ENCODE measurements at regions not wholly inside any gene's neighbourhood (a gene's known extent, or its start where the extent isn't known, plus 50 kb on each side); places are given as distances from the start of the nearest gene placed in this dataset.

DNA sequence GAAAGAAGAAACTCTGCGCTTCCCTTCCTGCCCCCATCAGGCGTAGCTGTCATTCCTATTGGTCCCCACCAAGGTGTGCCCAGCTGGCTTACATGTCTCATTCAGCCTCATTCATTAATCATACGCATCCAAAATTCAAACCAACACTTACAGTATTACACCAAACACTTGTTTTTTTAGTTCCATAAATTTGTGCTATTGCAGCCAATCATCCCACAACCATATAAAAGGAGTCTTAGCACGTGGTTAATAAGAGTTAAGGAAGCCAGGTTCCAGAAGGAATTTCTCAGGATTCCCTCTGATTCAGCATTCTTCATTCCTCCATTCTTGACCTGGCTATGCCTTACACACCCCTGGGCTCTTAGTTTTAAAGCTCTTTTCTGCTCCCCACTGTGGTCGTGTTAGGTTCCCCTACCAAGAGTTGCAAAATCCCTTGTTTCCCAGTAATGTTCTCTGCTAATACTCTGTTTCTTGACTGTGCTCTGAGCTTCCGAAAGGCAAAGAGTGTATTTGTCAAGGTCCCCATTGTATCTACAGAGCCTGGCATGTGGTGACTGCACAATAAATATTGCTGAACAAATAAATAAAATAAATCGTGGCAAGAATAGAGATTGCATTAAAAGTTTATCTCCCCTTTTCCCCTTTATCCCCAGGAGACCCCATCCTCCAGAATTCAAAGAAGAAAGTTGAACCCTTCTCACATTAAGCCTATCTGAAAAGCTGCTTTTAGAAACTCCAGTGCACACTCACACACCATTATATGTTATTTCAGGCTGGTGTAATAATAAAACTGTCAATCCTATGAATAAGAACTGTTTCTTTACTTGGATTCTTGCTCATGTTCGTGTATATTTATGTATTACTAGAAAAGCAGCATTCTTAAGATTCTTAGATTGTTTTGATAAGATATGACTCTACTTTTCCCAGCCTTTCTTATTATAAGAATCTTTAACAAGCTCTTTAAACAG lies 514.4 kb downstream of the INHBA start:
- no peak overlapping the region for H3K4me3 ChIP-seq (ENCODE audit: low read depth in 1 of 2, low read length in 2 of 2)
- no peak overlapping the region for H3K9ac ChIP-seq (ENCODE audit: low read depth in 1 of 2, low read length in 2 of 2)
- no peaks in the 10 kb centered on the region for H3K4me1 ChIP-seq (ENCODE audit: control insufficient read depth in 1 of 2, insufficient read depth in 2 of 2, low read length in 2 of 2)
- H3K27me3 ChIP-seq (ENCODE audit: control insufficient read depth in 1 of 2, insufficient read depth in 2 of 2, low read length in 2 of 2) = no peaks in the 10 kb centered on the region
- no peaks in the 10 kb centered on the region for H3K9me3 ChIP-seq (ENCODE audit: control insufficient read depth in 1 of 2, low read length in 2 of 2)
- H3K36me3 ChIP-seq (ENCODE audit: control insufficient read depth in 1 of 2, insufficient read depth in 2 of 2, low read length in 2 of 2) = no peaks in the 10 kb centered on the region
- no peak overlapping the region for H3K27ac ChIP-seq (ENCODE audit: low read depth, low read length)

DNA sequence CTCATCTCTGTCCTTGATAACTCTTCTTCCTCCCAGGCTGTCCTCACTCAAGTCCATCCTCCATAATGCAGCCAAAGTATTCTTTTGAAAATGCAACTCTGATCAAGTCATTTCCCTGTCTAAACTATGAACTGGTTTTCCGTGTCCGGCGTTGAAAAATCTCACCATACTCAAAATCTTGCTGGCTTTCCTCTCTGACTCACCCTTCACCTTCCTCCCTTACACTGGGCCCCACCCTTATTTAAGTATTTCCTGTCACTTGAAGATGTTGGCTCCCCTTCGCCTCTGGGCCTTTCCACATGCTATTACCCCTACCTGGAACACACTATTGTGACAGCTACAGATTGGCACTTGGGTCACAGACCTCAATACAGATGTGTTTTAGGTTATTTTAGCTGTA lies 515.6 kb downstream of the INHBA start:
- no peak overlapping the region for H3K4me3 ChIP-seq (ENCODE audit: low read depth in 1 of 2, low read length in 2 of 2)
- no peak overlapping the region for H3K27ac ChIP-seq (ENCODE audit: low read depth, low read length)
- H3K4me1 ChIP-seq (ENCODE audit: control insufficient read depth in 1 of 2, insufficient read depth in 2 of 2, low read length in 2 of 2) = no peaks in the 10 kb centered on the region
- H3K9me3 ChIP-seq (ENCODE audit: control insufficient read depth in 1 of 2, low read length in 2 of 2) = no peaks in the 10 kb centered on the region
- H3K36me3 ChIP-seq (ENCODE audit: control insufficient read depth in 1 of 2, insufficient read depth in 2 of 2, low read length in 2 of 2) = no peaks in the 10 kb centered on the region
- H3K9ac ChIP-seq (ENCODE audit: low read depth in 1 of 2, low read length in 2 of 2) = no peak overlapping the region
- no peaks in the 10 kb centered on the region for H3K27me3 ChIP-seq (ENCODE audit: control insufficient read depth in 1 of 2, insufficient read depth in 2 of 2, low read length in 2 of 2)

DNA sequence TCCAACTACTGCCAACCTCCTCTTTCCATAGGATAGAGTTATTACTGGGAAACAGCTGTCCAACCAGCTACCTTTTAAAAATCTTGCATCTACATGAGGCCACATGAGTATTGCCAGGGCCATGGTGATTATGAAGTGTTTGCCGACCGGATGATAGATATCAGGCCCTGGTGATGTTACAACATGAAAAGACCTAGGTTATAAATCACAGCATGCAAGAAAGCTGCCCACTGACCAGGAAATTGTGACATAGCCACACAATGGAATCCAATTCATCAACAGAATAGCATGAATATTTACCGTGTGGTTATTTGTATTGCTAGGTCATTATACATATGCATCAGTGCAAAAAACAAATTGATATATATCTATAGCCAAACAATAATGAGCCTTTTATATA lies 517.0 kb downstream of the INHBA start:
- no peak overlapping the region for H3K4me3 ChIP-seq (ENCODE audit: low read depth in 1 of 2, low read length in 2 of 2)

GRCh38 chr7:41183741-41184140 lies 519.1 kb downstream of the INHBA start:
- H3K36me3 ChIP-seq (ENCODE audit: control insufficient read depth in 1 of 2, insufficient read depth in 2 of 2, low read length in 2 of 2) = no peaks in the 10 kb centered on the region
- H3K4me1 ChIP-seq (ENCODE audit: control insufficient read depth in 1 of 2, insufficient read depth in 2 of 2, low read length in 2 of 2) = no peaks in the 10 kb centered on the region
- H3K4me3 ChIP-seq (ENCODE audit: low read depth in 1 of 2, low read length in 2 of 2) = no peak overlapping the region
- H3K9me3 ChIP-seq (ENCODE audit: control insufficient read depth in 1 of 2, low read length in 2 of 2) = no peaks in the 10 kb centered on the region
- no peaks in the 10 kb centered on the region for H3K27me3 ChIP-seq (ENCODE audit: control insufficient read depth in 1 of 2, insufficient read depth in 2 of 2, low read length in 2 of 2)
- H3K27ac ChIP-seq (ENCODE audit: low read depth, low read length) = no peak overlapping the region
- no peak overlapping the region for H3K9ac ChIP-seq (ENCODE audit: low read depth in 1 of 2, low read length in 2 of 2)

More for the DNA sequence above, 517.0 kb downstream of the INHBA start:
- no peaks in the 10 kb centered on the region for H3K9me3 ChIP-seq (ENCODE audit: control insufficient read depth in 1 of 2, low read length in 2 of 2)
- H3K27ac ChIP-seq (ENCODE audit: low read depth, low read length) = no peak overlapping the region
- H3K9ac ChIP-seq (ENCODE audit: low read depth in 1 of 2, low read length in 2 of 2) = no peak overlapping the region
- H3K36me3 ChIP-seq (ENCODE audit: control insufficient read depth in 1 of 2, insufficient read depth in 2 of 2, low read length in 2 of 2) = no peaks in the 10 kb centered on the region
- no peaks in the 10 kb centered on the region for H3K27me3 ChIP-seq (ENCODE audit: control insufficient read depth in 1 of 2, insufficient read depth in 2 of 2, low read length in 2 of 2)
- H3K4me1 ChIP-seq (ENCODE audit: control insufficient read depth in 1 of 2, insufficient read depth in 2 of 2, low read length in 2 of 2) = no peaks in the 10 kb centered on the region

DNA sequence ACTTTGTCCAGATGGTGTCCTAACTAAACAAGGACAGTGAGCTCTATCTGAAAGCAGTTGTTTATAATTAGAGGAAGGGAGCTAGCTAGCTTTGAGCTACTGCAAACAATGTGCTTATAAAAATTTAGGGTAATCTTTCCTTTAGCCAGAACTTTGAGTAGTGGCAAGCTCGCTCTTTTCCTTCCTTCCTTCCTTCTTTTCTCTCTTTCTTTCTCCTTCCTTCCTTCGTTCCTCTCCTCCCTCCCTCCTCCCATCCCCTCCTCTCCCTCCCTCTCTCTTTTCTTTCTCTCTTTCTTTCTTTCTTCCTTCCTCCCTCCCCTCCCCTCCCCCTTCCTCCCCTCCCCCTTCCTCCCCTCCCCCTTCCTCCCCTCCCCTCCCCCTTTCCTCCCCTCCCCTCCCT lies 520.1 kb downstream of the INHBA start:
- Histone ChIP-seq H3K4me3 (ENCODE audit: low read depth in 1 of 2, low read length in 2 of 2) (no peak overlapping the region), H3K4me1 (ENCODE audit: control insufficient read depth in 1 of 2, insufficient read depth in 2 of 2, low read length in 2 of 2) (no peaks in the 10 kb centered on the region), H3K27ac (ENCODE audit: low read depth, low read length) (no peak overlapping the region), H3K9ac (ENCODE audit: low read depth in 1 of 2, low read length in 2 of 2) (no peak overlapping the region), H3K9me3 (ENCODE audit: control insufficient read depth in 1 of 2, low read length in 2 of 2) (no peaks in the 10 kb centered on the region), H3K36me3 (ENCODE audit: control insufficient read depth in 1 of 2, insufficient read depth in 2 of 2, low read length in 2 of 2) (no peaks in the 10 kb centered on the region), H3K27me3 (ENCODE audit: control insufficient read depth in 1 of 2, insufficient read depth in 2 of 2, low read length in 2 of 2) (no peaks in the 10 kb centered on the region)

DNA sequence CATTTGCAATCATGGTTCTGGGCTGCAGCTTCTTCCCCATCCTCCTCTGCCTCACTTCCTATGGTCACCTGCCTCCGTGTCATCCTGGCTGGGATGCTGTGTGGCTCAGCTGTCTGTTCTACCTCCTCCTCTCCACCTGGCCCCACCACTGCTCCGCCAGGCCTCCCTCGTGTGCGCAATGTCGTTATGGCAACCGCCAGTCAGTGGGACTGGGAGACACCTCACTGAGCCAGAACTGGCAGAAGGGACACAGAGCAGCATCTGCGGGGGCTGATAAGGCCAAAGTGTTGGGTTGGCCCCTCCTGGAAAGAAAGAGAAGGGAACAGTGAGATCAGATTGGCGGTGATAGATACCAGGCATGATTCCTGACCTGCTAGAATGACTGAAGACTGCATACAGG lies 527.5 kb downstream of the INHBA start:
- Histone ChIP-seq H3K4me3 (ENCODE audit: low read depth in 1 of 2, low read length in 2 of 2) (no peak overlapping the region), H3K4me1 (ENCODE audit: control insufficient read depth in 1 of 2, insufficient read depth in 2 of 2, low read length in 2 of 2) (no peaks in the 10 kb centered on the region), H3K9me3 (ENCODE audit: control insufficient read depth in 1 of 2, low read length in 2 of 2) (no peaks in the 10 kb centered on the region), H3K27me3 (ENCODE audit: control insufficient read depth in 1 of 2, insufficient read depth in 2 of 2, low read length in 2 of 2) (no peaks in the 10 kb centered on the region), H3K36me3 (ENCODE audit: control insufficient read depth in 1 of 2, insufficient read depth in 2 of 2, low read length in 2 of 2) (no peaks in the 10 kb centered on the region), H3K9ac (ENCODE audit: low read depth in 1 of 2, low read length in 2 of 2) (no peak overlapping the region), H3K27ac (ENCODE audit: low read depth, low read length) (no peak overlapping the region)

DNA sequence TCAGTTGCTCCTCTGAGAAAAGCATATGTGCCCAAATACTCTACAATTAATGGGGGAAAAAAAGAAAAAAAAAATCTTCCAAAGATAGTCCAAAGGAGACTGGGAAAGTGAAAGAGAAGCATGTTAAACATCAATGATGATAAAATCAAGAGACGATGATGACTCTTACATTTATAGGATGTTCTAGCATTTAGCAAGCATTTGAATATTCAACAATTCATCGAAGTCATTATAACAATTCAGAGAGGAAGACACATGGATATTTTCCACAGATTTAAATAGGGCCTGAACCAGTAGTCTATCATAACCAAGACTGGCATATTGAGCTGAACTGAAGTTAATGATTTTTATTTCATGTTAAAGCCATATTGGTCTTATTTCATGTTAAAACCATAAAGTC lies 528.4 kb downstream of the INHBA start:
- Histone ChIP-seq H3K9ac (ENCODE audit: low read depth in 1 of 2, low read length in 2 of 2) (no peak overlapping the region), H3K4me3 (ENCODE audit: low read depth in 1 of 2, low read length in 2 of 2) (no peak overlapping the region), H3K36me3 (ENCODE audit: control insufficient read depth in 1 of 2, insufficient read depth in 2 of 2, low read length in 2 of 2) (no peaks in the 10 kb centered on the region), H3K4me1 (ENCODE audit: control insufficient read depth in 1 of 2, insufficient read depth in 2 of 2, low read length in 2 of 2) (no peaks in the 10 kb centered on the region), H3K9me3 (ENCODE audit: control insufficient read depth in 1 of 2, low read length in 2 of 2) (no peaks in the 10 kb centered on the region), H3K27me3 (ENCODE audit: control insufficient read depth in 1 of 2, insufficient read depth in 2 of 2, low read length in 2 of 2) (no peaks in the 10 kb centered on the region), H3K27ac (ENCODE audit: low read depth, low read length) (no peak overlapping the region)

DNA sequence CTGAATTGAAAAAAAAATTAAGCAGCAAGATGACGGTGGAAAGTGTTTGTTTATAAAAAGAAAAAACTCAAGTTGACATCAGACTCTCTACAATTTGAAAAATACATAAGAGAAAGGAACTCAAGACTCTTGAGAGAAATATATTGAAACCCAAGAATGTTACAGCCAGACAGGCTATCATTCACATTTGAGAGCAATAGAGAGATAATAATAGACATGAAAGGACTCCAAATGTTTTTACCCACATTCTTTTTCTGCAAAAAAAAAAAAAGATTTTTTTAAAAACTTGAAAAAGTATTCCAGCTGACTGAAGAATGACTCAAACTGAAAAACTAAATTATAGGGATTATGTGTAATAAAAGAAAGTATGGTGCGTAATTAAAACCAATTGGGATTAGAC lies 532.4 kb downstream of the INHBA start:
- Histone ChIP-seq H3K4me1 (ENCODE audit: control insufficient read depth in 1 of 2, insufficient read depth in 2 of 2, low read length in 2 of 2) (no peaks in the 10 kb centered on the region), H3K9me3 (ENCODE audit: control insufficient read depth in 1 of 2, low read length in 2 of 2) (no peaks in the 10 kb centered on the region), H3K9ac (ENCODE audit: low read depth in 1 of 2, low read length in 2 of 2) (no peak overlapping the region), H3K27me3 (ENCODE audit: control insufficient read depth in 1 of 2, insufficient read depth in 2 of 2, low read length in 2 of 2) (no peaks in the 10 kb centered on the region), H3K4me3 (ENCODE audit: low read depth in 1 of 2, low read length in 2 of 2) (no peak overlapping the region), H3K27ac (ENCODE audit: low read depth, low read length) (no peak overlapping the region), H3K36me3 (ENCODE audit: control insufficient read depth in 1 of 2, insufficient read depth in 2 of 2, low read length in 2 of 2) (no peaks in the 10 kb centered on the region)

- no peaks in the 10 kb centered on the region for H3K4me1 ChIP-seq (ENCODE audit: control insufficient read depth in 1 of 2, insufficient read depth in 2 of 2, low read length in 2 of 2)
- no peak overlapping the region for H3K9ac ChIP-seq (ENCODE audit: low read depth in 1 of 2, low read length in 2 of 2)
- H3K36me3 ChIP-seq (ENCODE audit: control insufficient read depth in 1 of 2, insufficient read depth in 2 of 2, low read length in 2 of 2) = no peaks in the 10 kb centered on the region
- no peaks in the 10 kb centered on the region for H3K9me3 ChIP-seq (ENCODE audit: control insufficient read depth in 1 of 2, low read length in 2 of 2)
- H3K27ac ChIP-seq (ENCODE audit: low read depth, low read length) = no peak overlapping the region
- no peak overlapping the region for H3K4me3 ChIP-seq (ENCODE audit: low read depth in 1 of 2, low read length in 2 of 2)
- no peaks in the 10 kb centered on the region for H3K27me3 ChIP-seq (ENCODE audit: control insufficient read depth in 1 of 2, insufficient read depth in 2 of 2, low read length in 2 of 2)
Observed at GRCh38 chr7:41169317-41169716, 533.6 kb downstream of the INHBA start.

DNA sequence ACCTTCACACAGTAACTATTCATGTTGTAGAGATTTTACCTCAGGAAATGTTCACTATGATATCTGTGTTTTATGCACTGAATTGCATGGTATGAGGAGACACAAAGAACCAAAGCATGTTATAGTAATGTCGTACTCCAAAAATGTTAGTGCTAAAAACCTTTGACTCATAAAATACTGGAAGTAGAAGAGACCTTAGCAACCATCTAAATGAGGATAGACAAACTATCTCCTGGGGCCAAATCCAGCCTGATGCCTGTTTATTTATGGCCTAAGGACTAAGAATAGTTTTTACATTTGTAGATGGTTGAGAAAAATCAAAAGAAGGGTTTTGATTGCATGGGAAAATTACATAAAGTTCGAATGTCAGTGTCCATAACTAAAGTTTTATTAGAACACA lies 535.1 kb downstream of the INHBA start:
- H3K4me3 ChIP-seq (ENCODE audit: low read depth in 1 of 2, low read length in 2 of 2) = no peak overlapping the region
- H3K27me3 ChIP-seq (ENCODE audit: control insufficient read depth in 1 of 2, insufficient read depth in 2 of 2, low read length in 2 of 2) = no peaks in the 10 kb centered on the region
- no peaks in the 10 kb centered on the region for H3K9me3 ChIP-seq (ENCODE audit: control insufficient read depth in 1 of 2, low read length in 2 of 2)
- no peaks in the 10 kb centered on the region for H3K4me1 ChIP-seq (ENCODE audit: control insufficient read depth in 1 of 2, insufficient read depth in 2 of 2, low read length in 2 of 2)
- no peak overlapping the region for H3K27ac ChIP-seq (ENCODE audit: low read depth, low read length)
- no peak overlapping the region for H3K9ac ChIP-seq (ENCODE audit: low read depth in 1 of 2, low read length in 2 of 2)
- H3K36me3 ChIP-seq (ENCODE audit: control insufficient read depth in 1 of 2, insufficient read depth in 2 of 2, low read length in 2 of 2) = no peaks in the 10 kb centered on the region

Measured in duodenal mucosa (tissue), 2 donors.